ENCODE measurements at regions not wholly inside any gene's neighbourhood (a gene's known extent, or its start where the extent isn't known, plus 50 kb on each side); places are given as distances from the start of the nearest gene placed in this dataset.

DNA sequence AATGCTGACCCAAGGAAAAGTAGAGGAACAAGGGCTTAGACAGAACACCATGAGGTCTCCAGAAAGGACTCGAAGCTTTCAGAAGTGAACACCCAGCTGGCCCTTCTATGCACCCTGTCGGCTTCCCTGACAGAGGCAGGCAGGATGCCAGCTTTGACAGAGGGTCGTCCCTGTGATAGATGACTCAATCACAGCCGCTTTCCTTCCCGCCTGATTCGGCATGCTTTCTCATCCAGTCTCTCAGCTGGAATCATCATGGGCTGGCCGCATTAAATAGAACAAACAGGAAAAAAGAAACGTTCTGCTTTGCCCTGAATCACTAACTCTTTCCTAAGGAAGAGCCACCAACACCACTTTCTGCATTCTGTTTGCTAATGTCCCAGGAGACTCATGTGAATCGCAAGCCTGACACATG is 140.3 kb upstream of the RAB12 start:
- H3K4me3 ChIP-seq (ENCODE audit: low read depth, low read length), result no peak overlapping the region; the same call in 1 of the 2 replicates
- CTCF ChIA-PET, result interaction anchor here (0.9 to 13.1 kb wide), 2 partner anchors 8 to 11 kb away, joined by 3 to 91 read pairs; no protein-coding TSS in a partner anchor
- DNase-seq (ENCODE audit: low read depth, low spot score), result no peak

DNA sequence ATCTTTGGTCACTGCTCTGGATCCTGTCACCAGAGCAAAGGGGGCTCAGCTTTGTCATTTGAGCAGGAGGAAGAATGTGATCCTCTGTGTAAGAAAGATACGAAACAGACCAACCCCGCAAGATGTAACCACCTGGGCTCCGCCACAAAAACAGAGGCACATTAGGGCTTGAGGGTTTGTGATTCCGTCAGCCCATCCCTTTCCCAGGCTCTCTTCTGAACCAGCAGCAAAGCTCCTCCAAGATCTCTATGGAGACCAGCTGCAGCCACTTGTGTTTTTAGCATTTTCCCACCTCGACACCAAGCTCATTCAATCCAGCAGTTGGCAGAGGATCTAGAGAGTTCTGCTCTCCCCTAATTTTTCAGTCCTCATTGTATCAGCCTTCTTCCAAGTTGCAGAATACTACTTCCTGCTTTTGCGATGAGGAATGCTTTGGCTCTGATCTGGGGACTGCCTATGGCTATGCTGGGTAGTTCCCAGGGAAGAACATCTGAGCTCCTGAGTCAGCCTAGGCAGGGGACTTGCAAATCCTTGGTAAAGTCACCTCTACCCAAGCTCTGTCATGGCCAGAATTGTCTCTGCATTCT is 139.6 kb upstream of the RAB12 start:
- ChIA-PET POLR2A (no interaction called here), CTCF (interaction anchor here (13.1 kb wide), 1 partner anchor 10 kb away, joined by 91 read pairs; no protein-coding TSS in a partner anchor)
- H3K4me3 ChIP-seq (ENCODE audit: low read depth, low read length), result no peak overlapping the region
- TF ChIP-seq, protein P1, sequence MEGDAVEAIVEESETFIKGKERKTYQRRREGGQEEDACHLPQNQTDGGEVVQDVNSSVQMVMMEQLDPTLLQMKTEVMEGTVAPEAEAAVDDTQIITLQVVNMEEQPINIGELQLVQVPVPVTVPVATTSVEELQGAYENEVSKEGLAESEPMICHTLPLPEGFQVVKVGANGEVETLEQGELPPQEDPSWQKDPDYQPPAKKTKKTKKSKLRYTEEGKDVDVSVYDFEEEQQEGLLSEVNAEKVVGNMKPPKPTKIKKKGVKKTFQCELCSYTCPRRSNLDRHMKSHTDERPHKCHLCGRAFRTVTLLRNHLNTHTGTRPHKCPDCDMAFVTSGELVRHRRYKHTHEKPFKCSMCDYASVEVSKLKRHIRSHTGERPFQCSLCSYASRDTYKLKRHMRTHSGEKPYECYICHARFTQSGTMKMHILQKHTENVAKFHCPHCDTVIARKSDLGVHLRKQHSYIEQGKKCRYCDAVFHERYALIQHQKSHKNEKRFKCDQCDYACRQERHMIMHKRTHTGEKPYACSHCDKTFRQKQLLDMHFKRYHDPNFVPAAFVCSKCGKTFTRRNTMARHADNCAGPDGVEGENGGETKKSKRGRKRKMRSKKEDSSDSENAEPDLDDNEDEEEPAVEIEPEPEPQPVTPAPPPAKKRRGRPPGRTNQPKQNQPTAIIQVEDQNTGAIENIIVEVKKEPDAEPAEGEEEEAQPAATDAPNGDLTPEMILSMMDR (IDR thresholded peaks at IDR 0.05; ENCODE audit: insufficient read depth, low read length, missing control alignments), result no peak
- peak; percentile 24 for DNase-seq (ENCODE audit: low read depth, low spot score)

More for the DNA sequence above, 140.3 kb upstream of the RAB12 start:
- TF ChIP-seq, protein P1 (IDR thresholded peaks at IDR 0.05; ENCODE audit: insufficient read depth, low read length, missing control alignments), result no peak
- POLR2A ChIA-PET, result no interaction called here

DNA sequence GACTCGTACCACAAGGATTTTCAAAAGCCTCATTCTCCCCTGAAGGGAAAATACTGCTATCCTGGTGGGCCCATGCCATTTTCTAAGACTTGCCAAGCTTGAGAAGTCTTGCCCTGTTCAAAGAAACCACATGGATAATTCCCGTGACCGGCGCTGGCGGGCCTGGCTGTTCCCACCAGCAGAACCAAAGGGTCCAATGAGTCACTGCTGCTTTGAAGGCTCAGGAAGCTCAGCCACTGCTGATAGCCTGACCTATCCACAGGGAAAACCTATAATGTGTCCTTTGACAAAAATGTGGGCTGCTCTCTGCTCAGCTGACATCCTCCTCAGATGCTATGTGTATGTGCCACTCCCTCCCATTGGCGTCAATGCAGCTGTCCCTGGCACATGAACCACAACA is 137.9 kb upstream of the RAB12 start:
- no peak for DNase-seq (ENCODE audit: low read depth, low spot score)
- TF ChIP-seq, protein P1 (IDR thresholded peaks at IDR 0.05; ENCODE audit: insufficient read depth, low read length, missing control alignments), result no peak
- H3K4me3 ChIP-seq (ENCODE audit: low read depth, low read length), result no peak overlapping the region
- ChIA-PET CTCF (interaction anchor here (13.1 kb wide), 1 partner anchor 9 kb away, joined by 91 read pairs; no protein-coding TSS in a partner anchor), POLR2A (no interaction called here)

DNA sequence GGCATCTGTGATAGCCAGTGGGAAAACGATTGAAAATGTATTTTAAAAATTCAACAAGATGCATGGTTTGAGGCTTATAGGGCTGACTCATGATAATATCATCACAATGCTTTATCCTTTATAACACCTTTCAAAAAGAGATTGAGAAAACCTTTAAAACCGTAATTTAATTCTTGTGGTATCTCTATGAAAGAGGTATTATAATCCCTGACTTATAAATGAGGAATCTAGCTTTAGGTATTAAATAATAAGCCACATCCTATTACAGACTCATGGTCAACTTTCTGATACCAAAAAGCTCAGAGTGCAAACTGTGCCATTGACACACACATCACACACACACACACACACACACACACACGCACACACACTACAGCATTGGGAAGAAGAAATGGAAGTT is 134.6 kb upstream of the RAB12 start:
- POLR2A ChIA-PET, result no interaction called here
- CTCF ChIA-PET, result no interaction called here
- no peak overlapping the region for H3K4me3 ChIP-seq (ENCODE audit: low read depth, low read length)
- TF ChIP-seq, protein P1 (IDR thresholded peaks at IDR 0.05; ENCODE audit: insufficient read depth, low read length, missing control alignments), result no peak
- DNase-seq (ENCODE audit: low read depth, low spot score), result no peak

DNA sequence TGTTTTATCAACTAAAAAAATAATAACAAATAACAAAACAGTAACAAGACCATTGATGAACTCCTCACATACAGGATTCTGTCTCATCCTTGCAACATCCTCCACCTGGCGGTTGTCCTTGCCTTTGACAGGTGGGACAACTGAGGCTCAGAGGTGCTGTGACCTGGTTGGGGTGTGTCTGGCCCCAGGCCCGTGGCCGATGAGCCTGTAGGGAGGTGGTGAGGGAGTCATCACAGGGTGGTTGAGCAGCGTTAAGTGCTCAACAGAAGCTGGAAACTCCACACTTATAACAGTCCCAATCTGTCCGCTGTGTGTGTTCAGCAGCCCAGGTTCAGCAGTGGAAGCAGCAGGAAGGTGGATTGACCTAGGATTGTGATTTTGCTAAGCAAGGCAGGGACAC is 131.6 kb upstream of the RAB12 start:
- TF ChIP-seq, protein P1 (IDR thresholded peaks at IDR 0.05; ENCODE audit: insufficient read depth, low read length, missing control alignments), result no peak
- no peak for DNase-seq (ENCODE audit: low read depth, low spot score)
- ChIA-PET POLR2A (no interaction called here), CTCF (interaction anchor here (0.6 to 6.7 kb wide), 15 partner anchors 9 to 1307 kb away, joined by 3 to 91 read pairs (median 4); no protein-coding TSS in a partner anchor)
- H3K4me3 ChIP-seq (ENCODE audit: low read depth, low read length), result no peak overlapping the region

DNA sequence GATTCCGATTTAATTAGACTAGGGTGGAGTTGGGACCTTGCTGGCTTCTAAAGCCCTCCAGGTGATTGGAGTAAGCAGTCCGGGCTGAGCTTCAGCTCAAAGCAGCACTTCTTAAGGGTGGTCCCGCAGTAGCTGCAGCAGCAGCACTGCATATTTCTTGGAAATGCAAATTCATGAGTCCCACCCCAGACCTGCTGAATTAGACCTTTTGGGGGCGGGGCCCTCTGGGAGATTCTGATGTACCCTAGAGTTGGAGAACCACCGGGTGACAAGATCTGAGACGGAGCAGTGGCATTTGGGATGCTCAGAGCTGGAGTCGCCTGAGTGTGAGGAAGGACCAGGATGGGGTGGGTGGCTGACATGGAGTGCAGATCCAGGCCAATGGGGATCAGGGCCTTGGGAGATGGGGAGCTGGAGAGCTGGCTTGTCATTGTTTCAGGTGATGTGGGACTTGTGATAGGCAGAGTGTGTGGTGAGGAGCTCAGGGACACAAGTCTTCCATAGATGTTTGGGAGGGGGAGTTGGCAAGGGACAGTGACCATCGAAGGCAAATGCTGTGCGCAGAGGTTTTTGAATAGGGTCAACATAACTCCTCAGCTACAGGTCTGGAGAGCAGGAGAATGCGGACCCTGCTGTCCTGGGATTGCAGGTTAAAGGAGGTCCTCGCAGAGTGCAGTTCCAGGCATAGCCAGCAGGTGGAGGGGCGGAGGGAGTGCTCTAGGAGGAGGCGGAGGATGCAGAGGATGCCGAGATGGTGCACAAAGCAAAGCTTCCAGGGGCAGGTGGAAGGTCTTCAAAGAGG is 130.9 kb upstream of the RAB12 start:
- no peak overlapping the region for H3K4me3 ChIP-seq (ENCODE audit: low read depth, low read length)
- TF ChIP-seq, protein P1 (IDR thresholded peaks at IDR 0.05; ENCODE audit: insufficient read depth, low read length, missing control alignments), result peak; percentile 98
- no peak for DNase-seq (ENCODE audit: low read depth, low spot score)
- POLR2A ChIA-PET, result no interaction called here
- CTCF ChIA-PET, result interaction anchor here (0.6 to 6.7 kb wide), 21 partner anchors 9 to 1307 kb away, joined by 3 to 91 read pairs (median 3); no protein-coding TSS in a partner anchor
